Activated CD8-positive, alpha-beta memory T cell treated with anti-CD3 and anti-CD28 coated beads for 48 hours (primary cell): ENCODE measurements at regions not wholly inside any gene's neighbourhood (a gene's known extent, or its start where the extent isn't known, plus 50 kb on each side); places are given as distances from the start of the nearest gene placed in this dataset.
"Not testable (repeated sequence)": the region's sequence is repeated elsewhere in the genome, so short reads cannot be mapped to it uniquely, and the experiment has no call there.

ENCODE experiments used
- DNase-seq, 3 experiments: peaks; one replicate each; pipeline ENCODE4 v3.0.0-alpha.2; 2020; ENCODE audit warnings: low read depth in 2 of 3, low spot score in 2 of 3

DNA sequence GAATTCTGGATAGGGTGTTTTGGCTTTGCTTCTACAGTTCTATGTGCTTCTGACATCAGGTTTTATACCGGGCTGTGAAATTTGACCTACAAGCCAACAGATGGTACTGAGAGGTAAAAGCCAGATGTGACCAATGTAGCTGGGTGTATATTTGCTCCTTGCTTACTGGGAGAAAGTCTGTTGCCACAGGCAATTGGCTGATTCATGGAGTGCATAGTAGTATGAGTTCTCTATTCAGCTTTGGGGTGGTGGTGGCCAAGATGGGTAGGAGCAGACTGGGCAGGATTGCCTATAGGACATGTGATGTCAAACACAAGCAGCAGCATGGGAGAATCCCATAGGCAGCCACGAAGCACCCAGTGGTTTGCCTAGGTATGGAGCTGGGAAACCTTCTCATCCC lies 1827.0 kb downstream of the C4orf33 start:
- DNase-seq = no peak

DNA sequence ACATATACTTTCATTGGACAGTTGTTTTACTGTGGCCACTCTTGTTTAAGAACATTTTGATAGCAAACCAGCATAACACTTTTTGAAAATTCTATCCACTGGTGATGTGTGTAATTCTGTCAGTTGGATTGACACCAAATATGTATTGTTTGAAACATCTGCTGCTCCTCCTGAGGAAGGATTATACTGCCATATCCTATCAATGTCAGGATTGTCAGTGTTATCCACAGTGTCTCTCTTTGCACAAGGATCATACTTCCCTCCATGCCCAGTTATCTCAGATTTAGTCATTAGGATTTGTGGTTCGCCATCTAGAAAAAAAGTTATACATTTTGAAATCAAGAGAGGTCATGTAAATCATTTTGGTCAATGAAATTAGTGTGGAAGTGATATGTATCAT lies 1859.6 kb downstream of the C4orf33 start:
- no peak for DNase-seq

DNA sequence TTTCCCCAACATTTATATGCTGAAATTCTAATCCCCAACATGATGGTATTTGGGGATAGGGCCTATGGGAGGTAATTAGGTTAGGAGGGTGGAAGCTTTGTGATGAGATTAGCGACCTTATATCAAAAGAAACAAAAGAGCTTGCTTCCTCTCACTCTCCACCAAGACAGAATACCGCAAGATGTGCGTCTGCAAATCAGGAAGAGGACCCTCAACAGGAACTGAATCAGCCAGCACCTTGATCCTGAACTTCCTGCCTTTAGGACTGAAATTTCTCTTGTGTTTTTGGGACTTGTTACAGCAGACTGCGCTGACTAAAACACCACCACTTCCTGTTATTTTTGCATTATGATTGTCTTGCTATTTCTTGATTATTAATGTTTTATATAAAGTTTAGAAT lies 1889.4 kb downstream of the C4orf33 start:
- DNase-seq = no peak

DNA sequence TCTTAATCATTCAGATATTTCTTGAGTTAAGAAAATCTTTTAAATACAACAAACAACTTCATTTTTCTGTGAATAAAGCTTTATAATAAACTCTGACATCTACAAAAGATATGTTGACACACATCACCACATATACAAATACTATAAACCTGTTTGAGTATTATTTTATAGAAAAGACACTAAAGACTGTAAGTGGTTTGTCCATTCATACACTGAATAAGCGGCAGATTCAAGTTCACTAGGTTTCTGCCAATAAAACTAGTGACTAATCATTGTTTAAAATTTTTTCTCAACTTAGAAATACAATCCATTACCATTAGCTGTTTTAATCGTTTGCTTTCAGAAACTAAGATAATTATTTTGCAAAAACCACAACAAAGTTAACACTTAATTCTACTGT lies 1900.0 kb downstream of the C4orf33 start:
- DNase-seq = no peak

DNA sequence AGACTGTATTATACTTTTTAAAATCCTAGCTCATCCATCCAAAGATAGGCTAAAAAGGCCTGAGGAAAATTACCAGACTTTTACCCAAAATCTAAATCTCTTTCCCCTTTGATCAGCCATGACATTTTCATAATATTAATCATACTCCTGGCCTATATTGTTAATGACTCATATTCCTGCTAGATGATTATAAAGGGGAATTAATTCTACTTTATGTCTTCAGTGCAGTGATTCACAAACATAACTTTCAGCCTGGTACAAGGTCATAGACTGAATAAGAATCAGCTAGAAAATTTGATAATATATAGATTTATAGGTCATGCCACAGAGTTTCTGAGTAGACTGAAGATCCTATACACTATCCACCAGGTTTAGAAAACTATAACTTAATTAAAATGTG lies 1905.4 kb downstream of the C4orf33 start:
- no peak for DNase-seq

DNA sequence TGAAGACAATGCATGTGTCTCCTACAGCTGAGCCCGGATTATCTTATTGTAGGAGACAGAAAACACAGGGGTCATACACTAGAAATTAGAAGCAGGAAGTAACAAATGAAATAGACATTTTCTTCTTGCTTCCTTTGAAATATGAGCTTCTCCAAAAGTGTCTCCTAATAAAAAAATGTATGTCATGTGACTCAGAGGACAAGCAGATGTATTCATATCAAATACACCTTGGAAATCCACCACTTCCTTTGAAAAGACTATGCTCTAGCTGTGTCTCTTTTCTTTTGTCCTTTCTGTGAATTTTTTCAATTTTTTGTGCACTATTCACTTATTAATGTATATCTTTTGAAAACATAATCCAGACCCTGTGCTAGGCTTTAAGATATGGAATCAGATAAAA lies 1906.2 kb downstream of the C4orf33 start:
- DNase-seq = no peak

DNA sequence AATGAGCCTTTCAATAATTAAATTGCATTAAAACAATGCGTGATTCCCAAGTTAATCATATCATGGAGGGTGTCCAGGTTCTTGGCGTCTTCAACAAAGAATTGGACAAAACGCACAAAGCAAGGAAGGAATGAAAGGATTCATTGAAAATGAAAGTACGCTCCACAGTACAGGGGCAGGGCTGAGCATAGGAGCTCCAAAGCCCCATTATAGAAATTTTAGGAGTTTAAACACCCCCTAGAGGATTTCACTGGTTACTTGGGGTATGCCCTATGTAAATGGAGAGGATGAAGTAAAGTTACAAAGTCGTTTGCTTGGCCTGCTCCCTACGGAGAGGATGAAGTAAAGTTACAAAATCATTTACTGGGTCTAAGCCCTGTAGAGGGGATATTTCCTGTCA lies 1910.4 kb downstream of the C4orf33 start:
- DNase-seq = no peak

DNA sequence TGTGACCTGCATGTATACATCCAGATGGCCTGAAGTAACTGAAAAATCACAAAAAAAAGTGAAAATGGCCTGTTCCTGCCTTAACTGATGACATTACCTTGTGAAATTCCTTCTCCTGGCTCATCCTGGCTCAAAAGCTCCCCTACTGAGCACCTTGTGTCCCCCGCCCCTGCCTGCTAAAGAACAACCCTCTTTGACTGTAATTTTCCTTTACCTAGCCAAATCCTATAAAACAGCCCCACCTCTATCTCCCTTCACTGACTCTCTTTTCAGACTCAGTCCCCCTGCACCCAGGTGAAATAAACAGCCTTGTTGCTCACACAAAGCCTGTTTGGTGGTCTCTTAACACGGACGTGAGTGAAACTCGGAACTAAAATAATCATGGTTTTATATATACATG lies 1916.0 kb downstream of the C4orf33 start:
- not testable (repeated sequence) for DNase-seq

DNA sequence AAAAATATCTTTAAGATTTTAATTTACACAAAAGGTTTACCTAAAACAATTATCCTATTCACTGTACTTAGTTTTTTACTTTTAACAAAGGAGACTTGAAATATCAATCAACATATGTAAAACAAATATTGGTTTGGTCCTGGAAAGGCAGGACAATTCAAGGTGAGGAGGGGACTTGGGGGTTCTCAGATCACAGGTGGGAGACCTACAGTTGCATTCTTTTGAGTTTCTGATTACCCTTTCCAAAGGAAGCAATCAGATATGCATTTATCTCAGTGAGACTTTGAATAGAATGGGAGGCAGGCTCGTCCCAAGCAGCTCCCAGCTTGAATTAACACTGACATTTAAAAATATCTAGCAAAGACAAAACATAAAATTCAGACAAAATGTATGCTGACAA lies 1917.3 kb downstream of the C4orf33 start:
- DNase-seq = no peak

DNA sequence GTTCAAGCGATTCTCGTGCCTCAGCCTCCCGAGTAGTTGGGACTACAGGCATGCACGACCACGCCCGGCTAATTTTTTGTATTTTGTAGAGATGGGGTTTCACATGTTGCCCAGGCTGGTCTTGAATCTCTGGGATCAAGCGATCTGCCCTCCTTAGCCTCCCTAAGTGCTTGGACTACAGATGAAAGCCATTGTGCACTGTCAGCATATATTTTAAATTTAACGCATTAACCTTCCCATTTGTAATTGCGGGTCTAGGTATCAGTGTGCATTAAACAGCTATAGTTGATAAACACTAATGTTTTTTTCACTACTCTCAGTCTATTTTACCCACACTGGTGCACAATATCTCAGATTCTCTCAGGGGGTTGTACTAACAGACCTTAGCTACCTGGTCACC lies 1930.8 kb downstream of the C4orf33 start:
- DNase-seq = no peak

DNA sequence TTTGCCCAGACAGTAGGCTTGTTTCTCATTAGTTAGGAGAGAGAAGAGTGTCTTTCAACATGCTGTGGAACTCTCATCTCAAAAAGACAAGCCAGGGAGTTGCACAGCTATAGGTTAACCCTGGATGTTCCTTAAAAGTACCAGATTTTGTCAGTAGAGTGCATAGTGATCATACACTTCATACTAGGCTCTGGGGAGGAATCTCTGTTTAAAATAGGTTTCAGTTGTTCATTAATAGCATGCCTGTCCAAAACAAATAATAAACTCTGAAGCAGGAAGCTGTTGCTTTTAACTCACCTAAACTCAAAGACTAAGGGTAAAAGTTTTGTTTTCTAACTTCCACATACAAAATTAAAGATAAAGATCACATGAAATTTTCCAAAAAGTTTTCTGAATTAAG lies 1948.4 kb downstream of the C4orf33 start:
- DNase-seq = no peak

DNA sequence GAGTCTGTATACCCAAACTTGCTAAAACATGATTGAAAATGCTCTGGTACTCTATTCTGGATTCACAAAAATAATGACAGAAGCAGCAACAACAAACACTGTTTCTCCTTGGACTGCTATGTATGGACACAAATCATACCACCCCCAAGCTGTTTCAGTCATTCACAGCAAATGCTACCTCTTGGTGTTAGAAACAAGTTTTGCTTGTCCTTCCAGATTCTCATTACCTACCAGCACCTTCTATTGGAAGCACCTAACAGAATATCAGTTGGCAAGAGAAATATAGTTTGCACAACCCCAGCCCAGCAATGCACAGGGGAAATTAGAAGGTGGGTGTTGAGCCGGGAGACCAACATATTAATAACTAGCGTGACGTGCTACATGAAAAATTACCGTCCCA lies 1950.9 kb downstream of the C4orf33 start:
- DNase-seq = no peak

DNA sequence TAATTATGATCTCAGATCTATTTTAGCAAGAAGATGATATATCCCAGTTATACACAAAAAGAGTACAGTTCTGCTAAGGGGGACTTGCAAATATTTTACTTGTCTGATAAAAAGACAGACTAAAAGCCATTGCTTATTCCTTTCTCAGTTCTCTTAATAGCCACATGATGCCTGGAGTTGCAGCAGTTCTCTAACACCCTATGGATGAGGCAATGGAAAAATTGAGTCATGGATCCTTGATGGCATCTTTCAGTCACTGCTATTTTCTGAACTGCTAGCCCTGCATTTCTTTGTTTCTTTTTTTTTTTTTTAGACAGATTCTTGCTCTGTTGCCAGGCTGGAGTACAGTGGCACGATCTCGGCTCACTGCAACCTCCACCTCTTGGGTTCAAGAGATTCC lies 1956.7 kb downstream of the C4orf33 start:
- DNase-seq = no peak

DNA sequence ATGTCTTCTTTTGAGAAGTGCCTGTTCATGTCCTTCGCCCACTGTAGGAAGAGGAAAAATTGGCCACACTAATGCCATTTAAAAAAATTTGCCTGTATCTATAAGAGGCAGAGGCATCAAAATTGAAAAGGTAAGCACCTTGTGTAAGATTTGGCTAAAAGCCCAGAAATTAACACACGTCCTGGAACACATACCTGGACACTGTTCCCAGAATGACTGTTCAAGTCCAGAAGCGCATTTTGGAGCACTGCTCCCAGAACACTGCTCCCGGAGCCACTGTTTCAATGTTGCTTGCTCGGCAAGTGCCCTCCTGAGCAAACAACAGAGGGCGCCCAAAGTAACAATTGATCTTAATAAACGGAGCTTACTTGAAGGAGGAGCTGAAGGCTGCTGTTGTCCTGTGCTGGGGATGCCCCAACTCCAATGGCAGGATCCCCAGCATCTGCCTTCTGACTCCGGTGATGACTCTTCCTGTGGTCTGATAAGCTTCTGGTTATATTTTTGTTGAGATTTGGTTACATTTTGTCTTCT lies 1958.6 kb downstream of the C4orf33 start:
- DNase-seq = no peak

DNA sequence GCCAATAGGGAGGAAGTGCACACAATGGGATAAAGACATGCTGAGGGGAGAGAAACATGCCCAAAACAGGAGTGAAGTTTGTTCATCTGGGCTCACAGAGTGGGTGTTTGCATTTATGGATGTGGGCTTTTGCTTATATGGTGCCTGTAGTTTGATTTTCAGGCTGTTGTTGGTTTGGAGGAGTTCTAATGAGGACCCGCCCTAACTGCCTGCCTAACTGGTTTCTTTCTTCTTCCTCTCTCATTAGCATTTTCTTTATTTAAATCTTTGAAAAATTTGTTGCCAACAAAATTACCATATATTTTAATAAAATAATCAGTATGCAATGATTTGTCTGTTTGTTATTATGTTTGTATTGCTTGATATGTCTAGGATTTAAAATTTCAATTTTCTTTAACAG lies 1965.8 kb downstream of the C4orf33 start:
- DNase-seq = no peak

DNA sequence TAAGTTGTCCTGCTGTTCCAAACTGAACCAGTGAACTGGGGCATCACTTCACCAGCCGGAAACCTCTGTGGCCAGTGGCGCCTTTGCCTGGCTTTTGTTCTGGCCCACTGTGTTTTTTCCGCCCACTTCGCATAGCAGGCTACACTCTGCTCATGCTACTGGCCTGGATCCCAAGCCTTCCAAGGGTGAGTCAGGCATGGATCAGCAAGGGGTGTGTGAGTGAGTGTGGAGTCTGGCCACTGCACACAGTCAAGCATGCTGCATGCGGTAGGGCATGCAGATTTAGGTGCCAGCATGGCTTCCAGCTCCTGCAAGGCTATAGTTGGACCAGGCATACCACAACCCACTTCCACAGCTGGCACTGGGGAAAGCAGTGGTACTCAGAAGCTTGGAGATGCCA lies 1967.9 kb downstream of the C4orf33 start:
- no peak for DNase-seq

DNA sequence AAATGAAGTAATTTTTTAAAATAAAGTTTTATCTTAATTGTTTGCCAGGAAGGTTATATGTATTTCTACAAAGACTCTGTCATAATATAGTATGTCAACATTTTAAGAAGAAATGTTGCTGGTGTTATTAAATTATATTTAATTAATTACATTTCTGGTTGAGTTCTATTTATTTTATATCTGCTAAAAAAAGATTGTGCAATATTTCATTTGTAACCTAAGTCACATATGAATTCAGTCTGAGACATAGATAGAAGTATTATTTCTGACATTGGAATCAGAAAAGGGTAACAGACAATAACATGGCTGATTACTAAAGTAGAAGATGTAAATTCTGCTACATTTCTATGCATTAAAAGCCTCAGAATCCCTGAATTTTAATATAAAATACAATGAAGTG lies 1985.1 kb downstream of the C4orf33 start:
- no peak for DNase-seq

DNA sequence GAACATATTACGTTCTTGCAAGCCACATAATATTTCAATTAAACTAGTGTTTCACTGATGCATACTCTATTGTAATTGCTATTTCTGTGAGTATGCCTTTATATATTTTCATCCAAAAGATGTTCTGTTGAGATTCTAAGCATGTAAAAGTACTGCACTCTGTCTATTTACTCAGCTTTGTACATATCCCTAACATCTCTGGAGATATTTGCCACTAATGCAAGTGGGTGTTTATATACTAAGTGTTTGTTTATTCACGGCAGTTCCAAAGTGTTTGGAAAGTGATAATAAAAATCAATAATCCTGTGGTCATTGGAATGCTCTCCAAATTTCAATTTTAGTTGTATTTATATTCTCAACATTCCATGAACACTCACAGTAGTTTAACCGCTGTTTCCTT lies 1989.0 kb downstream of the C4orf33 start:
- no peak for DNase-seq

DNA sequence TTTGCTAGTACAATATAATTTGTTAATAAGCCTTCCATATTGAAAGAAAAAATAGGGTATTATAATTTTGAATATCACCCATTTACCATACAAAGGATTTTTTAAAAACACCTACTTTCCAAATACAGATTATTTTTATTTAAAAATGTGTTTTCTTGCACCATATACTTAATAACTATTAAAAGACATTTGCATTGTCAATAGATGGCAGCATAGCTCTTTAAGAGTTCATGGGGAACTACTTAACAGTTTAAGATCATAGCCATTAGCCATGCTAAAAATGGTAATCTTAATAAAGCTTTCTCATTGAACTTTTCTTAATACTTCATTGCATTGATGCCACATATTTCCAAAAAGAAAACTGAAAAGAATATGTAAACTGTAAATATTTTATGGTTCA lies 1995.9 kb downstream of the C4orf33 start:
- no peak for DNase-seq

DNA sequence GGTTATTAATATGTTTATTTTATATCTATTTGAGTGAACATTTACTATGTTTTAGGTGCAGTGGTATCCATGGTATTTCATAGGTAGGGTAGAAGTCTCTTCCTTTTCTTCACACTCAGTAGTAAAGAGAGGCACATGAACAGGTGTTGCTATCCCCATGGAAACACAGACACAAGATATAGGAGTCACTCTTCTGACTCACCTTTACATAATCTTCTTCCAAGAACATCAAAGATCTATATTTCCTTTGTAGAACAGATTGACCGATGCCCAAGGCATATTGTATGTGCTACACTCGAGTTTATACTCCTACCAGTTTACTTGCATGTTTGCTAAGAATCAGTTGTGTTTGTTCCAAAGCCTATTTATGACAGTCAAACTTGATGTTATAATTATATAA lies 1997.4 kb downstream of the C4orf33 start:
- no peak for DNase-seq

DNA sequence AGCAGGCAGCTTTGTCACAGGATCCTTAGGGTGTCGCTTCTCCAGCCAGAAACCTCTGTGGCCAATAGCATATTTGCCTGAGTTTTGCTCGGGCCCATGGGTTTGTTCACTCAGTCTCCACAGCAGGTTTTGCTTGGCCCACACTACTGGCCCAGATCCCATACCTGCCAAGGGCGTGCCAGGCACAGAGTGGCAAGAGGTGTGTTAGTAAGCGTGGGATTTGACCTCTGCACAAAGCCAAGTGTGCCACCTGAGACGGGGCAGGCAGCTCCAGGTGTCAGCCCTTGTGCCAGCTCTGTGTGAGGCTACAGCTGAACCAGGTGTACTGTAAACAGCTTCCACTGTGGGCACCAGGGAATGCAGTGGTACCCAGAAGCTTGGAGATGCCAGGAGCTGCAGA lies 2003.0 kb downstream of the C4orf33 start:
- DNase-seq = no peak

DNA sequence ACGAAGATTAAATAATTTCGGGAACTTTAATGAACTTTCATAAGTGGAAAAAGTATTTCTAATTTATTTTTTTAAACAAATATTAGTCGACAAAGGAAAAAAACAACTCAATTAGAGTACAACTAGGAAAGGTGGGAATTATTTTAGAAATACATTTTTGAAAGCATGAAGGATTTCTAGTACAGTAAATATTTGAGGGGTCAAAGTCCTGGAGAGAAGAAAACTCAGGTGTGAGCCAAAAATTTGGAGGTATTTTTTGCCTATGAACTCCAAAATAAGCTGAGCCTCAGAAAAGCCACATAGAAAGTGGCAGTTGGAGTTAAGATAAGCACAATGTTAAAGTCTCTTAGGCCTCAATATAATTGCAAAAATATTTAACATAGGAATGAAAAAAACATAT lies 2017.3 kb downstream of the C4orf33 start:
- no peak for DNase-seq

DNA sequence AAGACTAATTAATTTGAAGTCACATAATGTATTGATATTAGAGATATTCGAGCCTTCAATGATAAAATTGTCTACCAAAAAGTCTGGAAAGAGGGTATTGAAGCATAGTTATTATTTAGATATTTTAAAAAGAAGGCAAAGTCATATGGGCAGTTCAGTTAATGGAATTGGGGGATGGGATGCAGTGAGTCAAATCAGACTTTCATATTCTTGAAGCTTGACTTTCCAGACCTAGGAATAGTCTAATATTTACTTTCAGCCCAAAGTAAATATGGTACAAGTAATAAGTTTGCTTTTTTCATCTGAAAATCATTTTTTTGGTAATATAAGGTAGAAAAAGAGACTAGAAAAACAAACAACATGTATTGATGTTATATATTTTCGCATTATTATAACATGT lies 2017.8 kb downstream of the C4orf33 start:
- DNase-seq = no peak

DNA sequence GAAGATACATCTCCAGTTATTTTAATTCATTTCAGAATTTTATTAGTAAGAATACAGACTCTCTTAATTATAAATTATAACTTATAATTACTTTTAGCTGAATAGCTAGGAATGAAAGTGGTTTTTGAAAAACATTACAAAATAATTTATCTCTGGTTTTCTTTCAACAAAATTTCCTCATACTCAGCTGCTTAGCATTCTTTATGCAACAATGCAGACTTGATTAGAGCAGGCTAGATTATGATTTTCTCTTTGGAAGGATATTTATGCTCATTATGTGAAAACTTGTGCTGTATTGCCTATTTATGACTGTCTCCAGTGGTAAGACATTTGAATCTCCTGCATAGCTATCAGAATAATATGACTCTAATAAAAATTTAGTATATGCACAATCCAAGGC lies 2023.7 kb downstream of the C4orf33 start:
- DNase-seq = no peak
